K562 (cell line): ENCODE measurements at regions not wholly inside any gene's neighbourhood (a gene's known extent, or its start where the extent isn't known, plus 50 kb on each side); places are given as distances from the start of the nearest gene placed in this dataset.

Source experiments
- ATAC-seq: fragments of 200-7000 bp; cut with Tn5 transposase; 3 replicates; pipeline ENCODE4 v1.9.1; 2020; ENCODE audit warnings: moderate library complexity
- BruUV-seq: library from RNA; stranded (reverse); fragments of 400-500 nt; replicated peaks from 2 replicates; lab custom pipeline; 2021; lab: Mats Ljungman, UMichigan
- CTCF ChIA-PET: fragments of 300-600 bp; formaldehyde crosslinking; extraction: SDS; loops from one replicate; lab custom pipeline; 2021; ENCODE audit warnings: low intra/inter-chr PET ratio; lab: Yijun Ruan, JAX
- POLR2A ChIA-PET: fragments of 300-600, 350-650 bp; sonication (Branson Sonifier 250); formaldehyde crosslinking; extraction: SDS; loops from one replicate; lab custom pipeline; 2021; ENCODE audit warnings: antibody characterized with exemption, inconsistent platforms; lab: Yijun Ruan, JAX
- DNase-seq, 4 experiments: peaks; one replicate each; pipeline versions ENCODE4 v3.0.0 to v3.0.0-alpha.2; 2011 to 2018; ENCODE audit warnings: low spot score in 3 of 4, mixed read lengths in 3 of 4; ENCODE audit errors: extremely low read depth in 1 of 4
- FAIRE-seq: peaks from 2 replicates; lab custom pipeline; 2011; peaks lifted over from hg19 to GRCh38; lab: Jason Lieb, UNC
- H2AFZ ChIP-seq: 2 replicates; pipeline ENCODE4 v1.6.0; 2011; ENCODE audit warnings: low read depth, low read length, control low read depth, inconsistent platforms
- H3K27ac ChIP-seq: fragments of 200-600 bp; 3 replicates; pipeline ENCODE4 v1.8.0; 2011; ENCODE audit warnings: low read depth, mild to moderate bottlenecking, control low read depth, inconsistent platforms, low read length, moderate library complexity, mixed read lengths; ENCODE audit errors: extremely low read depth
- H3K27me3 ChIP-seq, 2 experiments: fragments of 300-600 bp in 1 of 2; 2 replicates in 1 of 2; 3 replicates in 1 of 2; pipeline versions ENCODE4 v1.6.0 to v1.8.0; 2011; ENCODE audit warnings: inconsistent platforms in 2 of 2, low read length in 2 of 2, mild to moderate bottlenecking in 1 of 2, mixed read lengths in 1 of 2, moderate library complexity in 1 of 2; ENCODE audit not compliant: control insufficient read depth in 2 of 2, insufficient read depth in 2 of 2
- H3K36me3 ChIP-seq: fragments of 300-600 bp; 3 replicates; pipeline ENCODE4 v1.8.0; 2011; ENCODE audit warnings: mild to moderate bottlenecking, low read length, inconsistent platforms; ENCODE audit not compliant: control insufficient read depth, insufficient read depth
- H3K4me1 ChIP-seq, 2 experiments: fragments of 200-600 bp in 1 of 2; replicated peaks in 1 of 2; 2 replicates in 1 of 2; 3 replicates in 1 of 2; pipeline versions ENCODE4 v1.5.1 to v1.8.0; 2011; ENCODE audit warnings: inconsistent platforms in 2 of 2, low read length in 2 of 2, mild to moderate bottlenecking in 1 of 2, mixed read lengths in 1 of 2, moderate library complexity in 1 of 2; ENCODE audit not compliant: control insufficient read depth in 2 of 2, insufficient read depth in 2 of 2
- H3K4me2 ChIP-seq: 2 replicates; pipeline ENCODE4 v1.6.1; 2011; ENCODE audit warnings: low read length, control low read depth, inconsistent platforms, mixed read lengths; ENCODE audit not compliant: insufficient read depth
- H3K4me3 ChIP-seq: fragments of 200-600 bp; sonication (generic), shearing (Covaris generic); 2 replicates; pipeline ENCODE4 v1.5.1; 2016; ENCODE audit warnings: control low read depth, inconsistent platforms
- H3K79me2 ChIP-seq: fragments of 200-600 bp; 3 replicates; pipeline ENCODE4 v1.8.0; 2011; ENCODE audit warnings: low read length, inconsistent platforms; ENCODE audit not compliant: control insufficient read depth, insufficient read depth
- H3K9ac ChIP-seq, 2 experiments: 2 replicates each; pipeline versions ENCODE4 v1.6.0 to v1.6.1; 2011; ENCODE audit warnings: low read depth in 2 of 2, low read length in 2 of 2, control low read depth in 1 of 2, inconsistent platforms in 1 of 2, mild to moderate bottlenecking in 1 of 2, mixed read lengths in 1 of 2; ENCODE audit not compliant: insufficient read depth in 1 of 2
- H3K9me1 ChIP-seq: one replicate; pipeline ENCODE4 v1.6.0; 2011; ENCODE audit warnings: inconsistent platforms, mild to moderate bottlenecking, low read length, moderate library complexity; ENCODE audit not compliant: control insufficient read depth, insufficient read depth
- H3K9me3 ChIP-seq: replicated peaks from 2 replicates; pipeline ENCODE4 v1.5.1; 2011; ENCODE audit warnings: low read depth, low read length, inconsistent platforms; ENCODE audit not compliant: control insufficient read depth, insufficient read depth
- H4K20me1 ChIP-seq: replicated peaks from 2 replicates; pipeline ENCODE4 v1.6.1; 2011; ENCODE audit warnings: low read length, inconsistent platforms, mixed read lengths; ENCODE audit not compliant: control insufficient read depth, insufficient read depth
- DMBX1 ChIP-seq: fragments of 250-450 bp; sonication (Bioruptor Pico); IDR thresholded peaks from 2 replicates; pipeline ENCODE4 v1.8.0; 2022; ENCODE audit warnings: inconsistent platforms, mild to moderate bottlenecking, moderate library complexity, borderline replicate concordance
- ZNF133 ChIP-seq: fragments of 250-450 bp; sonication (Bioruptor Pico); IDR thresholded peaks from 2 replicates; pipeline ENCODE4 v1.4.0; 2020; ENCODE audit warnings: mild to moderate bottlenecking
- ZNF324 ChIP-seq: fragments of 250-450 bp; sonication (Bioruptor Pico); IDR thresholded peaks from 2 replicates; pipeline ENCODE4 v1.4.0; 2020; ENCODE audit warnings: mild to moderate bottlenecking
- WGBS: fragments of 100-300 bp; shearing (Covaris generic); methylation state at CpG from one replicate; pipeline ENCODE4 v1.1.6; 2016; ENCODE audit warnings: low coverage, mixed read lengths; ENCODE audit not compliant: insufficient coverage; ENCODE audit errors: missing lambda C conversion rate; 5-methylcytosine and 5-hydroxymethylcytosine counted together
- in situ Hi-C: fragments of 300-500 bp; cut with MboI; formaldehyde crosslinking; loops from 4 replicates; pipeline ENCODE4 v1.15.0; 2018; ENCODE audit warnings: inconsistent platforms, mixed read lengths
- intact Hi-C: fragments of 100-400 bp; cut with micrococcal nuclease; formaldehyde crosslinking; loops from 2 replicates; pipeline ENCODE4 v1.14.2; 2022
- TF ChIP-seq, protein P1 (sequence below), 2 experiments: fragments of 450-650 bp; IDR thresholded peaks; 2 replicates each; pipeline ENCODE4 v1.6.1; 2016

GRCh38 chr15:92728266-92728665, 72.7 kb upstream of the FAM174B start:
- ATAC-seq, result no peak
- H3K27ac ChIP-seq, result no peak overlapping the region
- H3K4me1 ChIP-seq, result no peaks in the 10 kb centered on the region
- H3K27me3 ChIP-seq, result peaks cover 15 to 27% of the 10 kb centered on the region in 2 experiments
- H3K4me3 ChIP-seq, result no peak overlapping the region
- no peak overlapping the region for H3K4me2 ChIP-seq
- ChIA-PET CTCF (no interaction called here), POLR2A (interaction anchor here (0.6 kb wide), 1 partner anchor 94 kb away, joined by 3 read pairs; no protein-coding TSS in a partner anchor)
- H4K20me1 ChIP-seq, result no peaks in the 10 kb centered on the region
- no peak overlapping the region for H3K9ac ChIP-seq
- H3K9me1 ChIP-seq, result no peaks in the 10 kb centered on the region
- no peak overlapping the region for H2AFZ ChIP-seq
- 1% methylated on average over 4 of the region's 4 CpGs for WGBS
- no TSS peak for BruUV-seq
- TF ChIP-seq ZNF133 (CRISPR knock-in tag), result no peak
- TF ChIP-seq, protein P1, sequence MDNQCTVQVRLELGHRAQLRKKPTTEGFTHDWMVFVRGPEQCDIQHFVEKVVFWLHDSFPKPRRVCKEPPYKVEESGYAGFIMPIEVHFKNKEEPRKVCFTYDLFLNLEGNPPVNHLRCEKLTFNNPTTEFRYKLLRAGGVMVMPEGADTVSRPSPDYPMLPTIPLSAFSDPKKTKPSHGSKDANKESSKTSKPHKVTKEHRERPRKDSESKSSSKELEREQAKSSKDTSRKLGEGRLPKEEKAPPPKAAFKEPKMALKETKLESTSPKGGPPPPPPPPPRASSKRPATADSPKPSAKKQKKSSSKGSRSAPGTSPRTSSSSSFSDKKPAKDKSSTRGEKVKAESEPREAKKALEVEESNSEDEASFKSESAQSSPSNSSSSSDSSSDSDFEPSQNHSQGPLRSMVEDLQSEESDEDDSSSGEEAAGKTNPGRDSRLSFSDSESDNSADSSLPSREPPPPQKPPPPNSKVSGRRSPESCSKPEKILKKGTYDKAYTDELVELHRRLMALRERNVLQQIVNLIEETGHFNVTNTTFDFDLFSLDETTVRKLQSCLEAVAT (IDR thresholded peaks at IDR 0.05), result no peak
- no peak for TF ChIP-seq ZNF324 (CRISPR knock-in tag)
- no peak for TF ChIP-seq DMBX1 (CRISPR knock-in tag)
- no peak for DNase-seq
- no peaks in the 10 kb centered on the region for H3K9me3 ChIP-seq
- FAIRE-seq, result no peak
- H3K79me2 ChIP-seq, result no peaks in the 10 kb centered on the region
- intact Hi-C loops, result no loop called here
- in situ Hi-C loops, result no loop called here
- no peaks in the 10 kb centered on the region for H3K36me3 ChIP-seq
